DND-41 (cell line): ENCODE measurements at regions not wholly inside any gene's neighbourhood (a gene's known extent, or its start where the extent isn't known, plus 50 kb on each side); places are given as distances from the start of the nearest gene placed in this dataset.

Experiments used
- ATAC-seq: fragments of 200-7000 bp; cut with Tn5 transposase; 3 replicates; pipeline ENCODE4 v1.9.1; 2021; ENCODE audit warnings: low read depth; ENCODE audit not compliant: insufficient read depth
- DNase-seq: peaks from one replicate; pipeline ENCODE4 v3.0.0-alpha.2; 2020
- H2AFZ ChIP-seq: 2 replicates; pipeline ENCODE4 v1.6.0; 2012; ENCODE audit warnings: low read depth, low read length
- H3K27ac ChIP-seq: 2 replicates; pipeline ENCODE4 v1.5.1; 2012; ENCODE audit warnings: low read length, inconsistent platforms
- H3K27me3 ChIP-seq: fragments of 200-600 bp; sonication (generic); 2 replicates; pipeline ENCODE4 v1.6.0; 2012; ENCODE audit warnings: low read length, mild to moderate bottlenecking, inconsistent platforms; ENCODE audit not compliant: insufficient read depth, poor library complexity
- H3K36me3 ChIP-seq: 2 replicates; pipeline ENCODE4 v1.5.1; 2012; ENCODE audit warnings: low read length, inconsistent platforms; ENCODE audit not compliant: insufficient read depth
- H3K4me1 ChIP-seq: 2 replicates; pipeline ENCODE4 v1.5.1; 2012; ENCODE audit warnings: mild to moderate bottlenecking, low read length; ENCODE audit not compliant: insufficient read depth
- H3K4me2 ChIP-seq: 2 replicates; pipeline ENCODE4 v1.6.0; 2012; ENCODE audit warnings: mild to moderate bottlenecking, moderate library complexity, low read length, inconsistent platforms; ENCODE audit not compliant: insufficient read depth
- H3K4me3 ChIP-seq, 2 experiments: fragments of 200-600 bp in 1 of 2; shearing (Covaris generic) in 1 of 2; 2 replicates each; pipeline ENCODE4 v1.5.1; 2012 to 2016; ENCODE audit warnings: inconsistent platforms in 2 of 2, low read length in 2 of 2, mild to moderate bottlenecking in 2 of 2, low read depth in 1 of 2, moderate library complexity in 1 of 2
- H3K79me2 ChIP-seq: 2 replicates; pipeline ENCODE4 v1.6.0; 2012; ENCODE audit warnings: low read length, inconsistent platforms; ENCODE audit not compliant: insufficient read depth
- H3K9ac ChIP-seq: 2 replicates; pipeline ENCODE4 v1.6.0; 2012; ENCODE audit warnings: low read depth, mild to moderate bottlenecking, inconsistent platforms, low read length, moderate library complexity
- H3K9me3 ChIP-seq: 2 replicates; pipeline ENCODE4 v1.5.1; 2012; ENCODE audit warnings: low read length, moderate library complexity, mild to moderate bottlenecking, inconsistent platforms; ENCODE audit not compliant: insufficient read depth, severe bottlenecking
- H4K20me1 ChIP-seq: 2 replicates; pipeline ENCODE4 v1.6.0; 2012; ENCODE audit warnings: low read length; ENCODE audit not compliant: insufficient read depth
- EZH2 ChIP-seq: IDR thresholded peaks from 3 replicates; pipeline ENCODE4 v1.6.1; 2012; ENCODE audit warnings: borderline replicate concordance, low read depth, mild to moderate bottlenecking, moderate library complexity, low read length, inconsistent platforms; ENCODE audit not compliant: severe bottlenecking
- TF ChIP-seq, protein P1 (sequence below): IDR thresholded peaks from 2 replicates; pipeline ENCODE4 v1.5.1; 2012; ENCODE audit warnings: borderline replicate concordance, low read length, moderate library complexity, mild to moderate bottlenecking; ENCODE audit not compliant: poor library complexity, severe bottlenecking; ENCODE audit errors: extremely low read depth

GRCh38 chr15:66941108-66941711, 124.2 kb upstream of the SMAD3 start:
- TF ChIP-seq, protein P1, sequence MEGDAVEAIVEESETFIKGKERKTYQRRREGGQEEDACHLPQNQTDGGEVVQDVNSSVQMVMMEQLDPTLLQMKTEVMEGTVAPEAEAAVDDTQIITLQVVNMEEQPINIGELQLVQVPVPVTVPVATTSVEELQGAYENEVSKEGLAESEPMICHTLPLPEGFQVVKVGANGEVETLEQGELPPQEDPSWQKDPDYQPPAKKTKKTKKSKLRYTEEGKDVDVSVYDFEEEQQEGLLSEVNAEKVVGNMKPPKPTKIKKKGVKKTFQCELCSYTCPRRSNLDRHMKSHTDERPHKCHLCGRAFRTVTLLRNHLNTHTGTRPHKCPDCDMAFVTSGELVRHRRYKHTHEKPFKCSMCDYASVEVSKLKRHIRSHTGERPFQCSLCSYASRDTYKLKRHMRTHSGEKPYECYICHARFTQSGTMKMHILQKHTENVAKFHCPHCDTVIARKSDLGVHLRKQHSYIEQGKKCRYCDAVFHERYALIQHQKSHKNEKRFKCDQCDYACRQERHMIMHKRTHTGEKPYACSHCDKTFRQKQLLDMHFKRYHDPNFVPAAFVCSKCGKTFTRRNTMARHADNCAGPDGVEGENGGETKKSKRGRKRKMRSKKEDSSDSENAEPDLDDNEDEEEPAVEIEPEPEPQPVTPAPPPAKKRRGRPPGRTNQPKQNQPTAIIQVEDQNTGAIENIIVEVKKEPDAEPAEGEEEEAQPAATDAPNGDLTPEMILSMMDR: no peak
- no peak for TF ChIP-seq EZH2
- H3K4me3 ChIP-seq: no peak overlapping the region
- DNase-seq (no peak), ATAC-seq (no peak)
- no peaks in the 10 kb centered on the region for H3K9me3 ChIP-seq
- no peaks in the 10 kb centered on the region for H3K27me3 ChIP-seq
- H3K4me1 ChIP-seq: no peaks in the 10 kb centered on the region
- H2AFZ ChIP-seq: no peak overlapping the region
- no peak overlapping the region for H3K9ac ChIP-seq
- no peaks in the 10 kb centered on the region for H4K20me1 ChIP-seq
- no peak overlapping the region for H3K27ac ChIP-seq
- no peak overlapping the region for H3K4me2 ChIP-seq
- no peaks in the 10 kb centered on the region for H3K79me2 ChIP-seq
- H3K36me3 ChIP-seq: no peaks in the 10 kb centered on the region

- no peak for DNase-seq
- H3K27ac ChIP-seq: no peak overlapping the region
- no peak for ATAC-seq
- H3K79me2 ChIP-seq: no peaks in the 10 kb centered on the region
- H4K20me1 ChIP-seq: no peaks in the 10 kb centered on the region
- H3K4me1 ChIP-seq: no peaks in the 10 kb centered on the region
- no peak overlapping the region for H3K4me3 ChIP-seq
- no peak overlapping the region for H3K9ac ChIP-seq
- TF ChIP-seq EZH2: no peak
- TF ChIP-seq, protein P1: no peak
- no peaks in the 10 kb centered on the region for H3K36me3 ChIP-seq
- no peak overlapping the region for H2AFZ ChIP-seq
- no peak overlapping the region for H3K4me2 ChIP-seq
- no peaks in the 10 kb centered on the region for H3K27me3 ChIP-seq
- no peaks in the 10 kb centered on the region for H3K9me3 ChIP-seq
These were observed 123.6 kb upstream of the SMAD3 start for GRCh38 chr15:66941791-66942190.

DNA sequence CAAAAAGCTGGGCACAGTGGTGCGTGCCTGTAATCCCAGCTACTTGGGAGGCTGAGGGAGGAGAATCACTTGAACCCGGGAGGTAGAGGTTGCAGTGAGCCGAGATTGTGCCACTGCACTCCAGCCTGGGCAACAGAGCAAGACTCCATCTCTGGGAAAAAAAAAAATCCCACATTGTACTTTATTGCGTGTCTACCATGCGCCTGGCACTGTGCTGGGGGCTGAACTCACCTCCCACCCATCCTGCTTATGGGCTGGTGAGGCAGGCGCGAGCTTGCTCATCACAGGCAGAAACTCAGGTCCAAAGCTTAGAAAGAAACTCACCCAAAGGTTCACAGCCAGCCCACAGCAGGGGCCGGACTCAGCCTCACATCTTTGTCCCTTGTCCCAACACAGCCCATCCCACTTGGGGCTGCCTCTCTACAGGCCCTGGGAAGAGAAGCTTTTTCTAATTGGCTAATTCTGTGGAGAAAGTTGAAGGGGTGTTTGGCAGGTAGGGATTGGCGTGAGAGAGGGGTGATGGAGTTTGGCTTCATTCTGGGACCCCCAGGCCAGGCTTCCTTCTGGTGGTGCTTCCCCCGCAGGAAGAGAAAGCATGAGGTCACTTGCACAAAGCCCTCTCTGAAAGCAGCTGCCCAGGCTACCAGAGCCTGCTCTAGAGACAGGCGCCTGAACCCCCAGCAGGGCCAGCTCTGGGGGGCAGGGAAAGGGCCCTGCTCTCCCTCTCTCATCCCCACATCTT, 122.6 kb upstream of the SMAD3 start:
- no peaks in the 10 kb centered on the region for H3K27me3 ChIP-seq
- H3K27ac ChIP-seq: no peak overlapping the region

More for the DNA sequence above, 122.6 kb upstream of the SMAD3 start:
- Histone ChIP-seq H3K9me3 (no peaks in the 10 kb centered on the region), H3K4me1 (no peaks in the 10 kb centered on the region), H4K20me1 (no peaks in the 10 kb centered on the region), H3K9ac (no peak overlapping the region), H3K79me2 (no peaks in the 10 kb centered on the region), H3K36me3 (no peaks in the 10 kb centered on the region), H3K4me2 (no peak overlapping the region), H2AFZ (no peak overlapping the region), H3K4me3 (no peak overlapping the region)
- no peak for DNase-seq
- ATAC-seq: no peak
- TF ChIP-seq, protein P1: no peak
- TF ChIP-seq EZH2: no peak
